Activated CD8-positive, alpha-beta T cell treated with anti-CD3 and anti-CD28 coated beads for 36 hours (primary cell): ENCODE measurements at regions not wholly inside any gene's neighbourhood (a gene's known extent, or its start where the extent isn't known, plus 50 kb on each side); places are given as distances from the start of the nearest gene placed in this dataset.

ENCODE experiments used
- ATAC-seq: fragments of 200-7000 bp; cut with Tn5 transposase; one replicate; pipeline ENCODE4 v1.10.0; 2021; ENCODE audit warnings: mild to moderate bottlenecking, moderate library complexity
- CTCF ChIA-PET: fragments of 350-600 bp; sonication (Branson Sonifier 250); formaldehyde crosslinking; loops from one replicate; lab custom pipeline; 2021; ENCODE audit warnings: antibody characterized with exemption; lab: Charles Lee
- POLR2A ChIA-PET: fragments of 350-600 bp; sonication (Branson Sonifier 250); formaldehyde crosslinking; loops from one replicate; lab custom pipeline; 2021; ENCODE audit warnings: antibody characterized with exemption; lab: Charles Lee
- DNase-seq: peaks from one replicate; pipeline ENCODE4 v3.0.0-alpha.2; 2020
- H3K27ac Mint-ChIP-seq: one replicate; pipeline ENCODE4 v1.8.0; 2021; ENCODE audit warnings: mild to moderate bottlenecking, mixed read lengths
- H3K27me3 Mint-ChIP-seq: one replicate; pipeline ENCODE4 v1.8.0; 2021; ENCODE audit warnings: mixed read lengths
- H3K36me3 Mint-ChIP-seq: one replicate; pipeline ENCODE4 v1.8.0; 2021; ENCODE audit warnings: low read depth, mixed read lengths
- H3K4me1 Mint-ChIP-seq: one replicate; pipeline ENCODE4 v1.8.0; 2021; ENCODE audit warnings: low read depth, mixed read lengths
- H3K4me3 Mint-ChIP-seq: one replicate; pipeline ENCODE4 v1.8.0; 2021; ENCODE audit warnings: mild to moderate bottlenecking, moderate library complexity, mixed read lengths
- H3K9me3 Mint-ChIP-seq: one replicate; pipeline ENCODE4 v1.8.0; 2021; ENCODE audit warnings: mixed read lengths
- CTCF ChIP-seq: fragments of 200-600 bp; IDR thresholded peaks from one replicate; pipeline ENCODE4 v1.8.0; 2022; ENCODE audit warnings: antibody characterized with exemption, mild to moderate bottlenecking
- intact Hi-C: fragments of 100-400 bp; cut with micrococcal nuclease; formaldehyde crosslinking; loops from one replicate; pipeline ENCODE4 v1.10.0; 2022

- H3K36me3 Mint-ChIP-seq: no peaks in the 10 kb centered on the region
- intact Hi-C loops: no loop called here
- H3K4me1 Mint-ChIP-seq: no peaks in the 10 kb centered on the region
- CTCF ChIA-PET: no interaction called here
- H3K9me3 Mint-ChIP-seq: no peaks in the 10 kb centered on the region
- H3K27ac Mint-ChIP-seq: no peak overlapping the region
- POLR2A ChIA-PET: no interaction called here
- ATAC-seq (no peak), DNase-seq (no peak)
- no peak for TF ChIP-seq CTCF
- no peaks in the 10 kb centered on the region for H3K27me3 Mint-ChIP-seq
- no peak overlapping the region for H3K4me3 Mint-ChIP-seq
Observed at GRCh38 chr21:39106881-39107462, 76.3 kb downstream of the PSMG1 start.

- no peak overlapping the region for H3K27ac Mint-ChIP-seq
- ChIA-PET CTCF (interaction anchor here (1.3 kb wide), 1 partner anchor 19 kb away, joined by 3 read pairs; no protein-coding TSS in a partner anchor), POLR2A (no interaction called here)
- no peaks in the 10 kb centered on the region for H3K4me1 Mint-ChIP-seq
- ATAC-seq: no peak
- DNase-seq: no peak
- no peak overlapping the region for H3K4me3 Mint-ChIP-seq
- TF ChIP-seq CTCF: no peak
- no peaks in the 10 kb centered on the region for H3K36me3 Mint-ChIP-seq
- intact Hi-C loops: no loop called here
- no peaks in the 10 kb centered on the region for H3K9me3 Mint-ChIP-seq
- H3K27me3 Mint-ChIP-seq: no peaks in the 10 kb centered on the region
Observed at GRCh38 chr21:39105836-39106235, 77.4 kb downstream of the PSMG1 start.

- no peak for TF ChIP-seq CTCF
- Mint-ChIP-seq H3K36me3 (no peaks in the 10 kb centered on the region), H3K4me1 (no peaks in the 10 kb centered on the region), H3K27me3 (no peaks in the 10 kb centered on the region), H3K4me3 (no peak overlapping the region), H3K9me3 (no peaks in the 10 kb centered on the region), H3K27ac (no peak overlapping the region)
- ChIA-PET POLR2A (no interaction called here), CTCF (interaction anchor here (1.3 kb wide), 1 partner anchor 18 kb away, joined by 3 read pairs; no protein-coding TSS in a partner anchor)
- no peak for ATAC-seq
- intact Hi-C loops: no loop called here
- no peak for DNase-seq
Observed at GRCh38 chr21:39105341-39105765, 77.9 kb downstream of the PSMG1 start.

GRCh38 chr21:39104911-39105310, 78.3 kb downstream of the PSMG1 start:
- Mint-ChIP-seq H3K36me3 (no peaks in the 10 kb centered on the region), H3K27me3 (no peaks in the 10 kb centered on the region), H3K27ac (no peak overlapping the region), H3K9me3 (no peaks in the 10 kb centered on the region), H3K4me3 (no peak overlapping the region), H3K4me1 (no peaks in the 10 kb centered on the region)
- intact Hi-C loops: no loop called here
- no peak for ATAC-seq
- ChIA-PET POLR2A (no interaction called here), CTCF (interaction anchor here (1.3 kb wide), 1 partner anchor 18 kb away, joined by 3 read pairs; no protein-coding TSS in a partner anchor)
- TF ChIP-seq CTCF: no peak
- no peak for DNase-seq

- POLR2A ChIA-PET: no interaction called here
- no peak for ATAC-seq
- CTCF ChIA-PET: no interaction called here
- no peak overlapping the region for H3K27ac Mint-ChIP-seq
- no peak for DNase-seq
- H3K27me3 Mint-ChIP-seq: no peaks in the 10 kb centered on the region
- intact Hi-C loops: no loop called here
- H3K4me3 Mint-ChIP-seq: no peak overlapping the region
- no peak for TF ChIP-seq CTCF
- no peaks in the 10 kb centered on the region for H3K9me3 Mint-ChIP-seq
- no peaks in the 10 kb centered on the region for H3K4me1 Mint-ChIP-seq
- H3K36me3 Mint-ChIP-seq: no peaks in the 10 kb centered on the region
Observed at GRCh38 chr21:39103689-39104088, 79.6 kb downstream of the PSMG1 start.
